ENCODE measurements at regions not wholly inside any gene's neighbourhood (a gene's known extent, or its start where the extent isn't known, plus 50 kb on each side); places are given as distances from the start of the nearest gene placed in this dataset.

DNA sequence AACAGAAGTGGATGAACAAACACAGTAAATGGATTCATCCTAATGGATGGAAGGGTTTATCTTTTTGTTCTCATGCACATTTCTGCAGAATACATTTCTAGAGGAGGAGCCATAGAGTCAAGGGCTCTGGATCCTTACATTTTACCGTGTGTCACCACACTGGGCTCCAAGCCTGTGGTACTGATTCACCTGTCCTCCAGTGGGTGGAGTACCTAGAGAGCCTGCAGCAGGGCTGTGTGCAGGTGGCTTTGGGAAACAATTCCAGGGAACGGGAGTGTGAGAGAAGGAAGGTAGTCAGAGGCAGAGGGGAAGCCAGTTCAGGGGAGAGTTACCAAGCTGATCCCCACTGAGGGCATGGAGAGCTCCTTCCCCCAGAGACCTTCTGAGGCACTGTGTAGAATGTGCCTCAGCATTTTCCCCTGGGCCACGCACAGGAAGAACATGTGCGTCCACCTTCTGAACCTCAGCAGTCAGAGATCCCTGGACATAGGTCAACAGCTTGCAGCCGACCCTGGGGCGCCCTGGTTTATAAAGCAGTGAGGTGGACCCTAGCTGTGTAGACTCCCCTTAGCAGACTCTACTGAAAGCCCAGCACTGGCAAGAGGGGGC, 85.3 kb upstream of the SLC22A23 start:
- TF ChIP-seq CTCF (conservative IDR thresholded peaks at IDR 0.05; ENCODE audit: low read length): no peak
- TF ChIP-seq EZH2phosphoT487 (IDR thresholded peaks at IDR 0.05; ENCODE audit: borderline replicate concordance): no peak
